GM23338 (cell line): ENCODE measurements at regions not wholly inside any gene's neighbourhood (a gene's known extent, or its start where the extent isn't known, plus 50 kb on each side); places are given as distances from the start of the nearest gene placed in this dataset.

Source experiments
- ATAC-seq: fragments of 200-7000 bp; cut with Tn5 transposase; 3 replicates; pipeline ENCODE4 v1.9.1; 2020
- DNase-seq: peaks from one replicate; pipeline ENCODE4 v3.0.0-alpha.2; 2015; ENCODE audit warnings: low spot score
- H2AFZ ChIP-seq: fragments of 200-600 bp; sonication (generic); 2 replicates; pipeline ENCODE4 v1.8.0; 2016; ENCODE audit warnings: antibody characterized with exemption, mild to moderate bottlenecking, moderate library complexity
- H3F3A ChIP-seq: fragments of 200-600 bp; sonication (generic); replicated peaks from 2 replicates; pipeline ENCODE4 v1.8.0; 2017; ENCODE audit warnings: antibody characterized with exemption, mixed run types, low read depth
- H3K27ac ChIP-seq: fragments of 200-600 bp; sonication (generic); 2 replicates; pipeline ENCODE4 v1.6.1; 2016; ENCODE audit warnings: low read depth
- H3K27me3 ChIP-seq: fragments of 200-600 bp; sonication (generic); 2 replicates; pipeline ENCODE4 v1.8.0; 2016; ENCODE audit warnings: mild to moderate bottlenecking, mixed run types, moderate library complexity; ENCODE audit not compliant: insufficient read depth
- H3K36me3 ChIP-seq: fragments of 200-600 bp; sonication (generic); 2 replicates; pipeline ENCODE4 v1.8.0; 2016; ENCODE audit warnings: mild to moderate bottlenecking; ENCODE audit not compliant: insufficient read depth
- H3K4me1 ChIP-seq: fragments of 200-600 bp; sonication (generic); 2 replicates; pipeline ENCODE4 v1.8.0; 2016; ENCODE audit warnings: mild to moderate bottlenecking, moderate library complexity; ENCODE audit not compliant: insufficient read depth
- H3K4me2 ChIP-seq: fragments of 200-600 bp; sonication (generic); 2 replicates; pipeline ENCODE4 v1.7.1; 2017; ENCODE audit warnings: mixed run types
- H3K4me3 ChIP-seq: fragments of 200-600 bp; sonication (generic); 2 replicates; pipeline ENCODE4 v1.6.1; 2016; ENCODE audit warnings: mixed run types
- H3K79me2 ChIP-seq: fragments of 200-600 bp; sonication (generic); replicated peaks from 2 replicates; pipeline ENCODE4 v1.8.0; 2017; ENCODE audit warnings: mild to moderate bottlenecking; ENCODE audit not compliant: insufficient read depth
- H3K9me2 ChIP-seq: fragments of 200-600 bp; sonication (generic); 2 replicates; pipeline ENCODE4 v1.8.0; 2017; ENCODE audit not compliant: insufficient read depth
- H4K20me1 ChIP-seq: fragments of 200-600 bp; sonication (generic); replicated peaks from 2 replicates; pipeline ENCODE4 v1.8.0; 2017; ENCODE audit warnings: mild to moderate bottlenecking; ENCODE audit not compliant: insufficient read depth
- H3K27ac Mint-ChIP-seq: 2 replicates; pipeline ENCODE4 v1.8.0; 2020; ENCODE audit warnings: inconsistent platforms, mild to moderate bottlenecking, moderate library complexity, mixed read lengths
- H3K27me3 Mint-ChIP-seq: 3 replicates; pipeline ENCODE4 v1.8.0; 2022; ENCODE audit warnings: low read depth, mild to moderate bottlenecking, moderate library complexity, mixed read lengths, inconsistent platforms; ENCODE audit not compliant: insufficient read depth, poor library complexity
- H3K36me3 Mint-ChIP-seq: 3 replicates; pipeline ENCODE4 v1.8.0; 2021; ENCODE audit warnings: low read depth, mild to moderate bottlenecking, inconsistent platforms, moderate library complexity, mixed read lengths
- H3K4me1 Mint-ChIP-seq: 3 replicates; pipeline ENCODE4 v1.8.0; 2020; ENCODE audit warnings: mild to moderate bottlenecking, inconsistent platforms, mixed read lengths
- H3K4me3 Mint-ChIP-seq: 3 replicates; pipeline ENCODE4 v1.8.0; 2021; ENCODE audit warnings: moderate library complexity, mild to moderate bottlenecking, inconsistent platforms, mixed read lengths
- H3K9me3 Mint-ChIP-seq: 3 replicates; pipeline ENCODE4 v1.8.0; 2020; ENCODE audit warnings: moderate library complexity, mild to moderate bottlenecking, inconsistent platforms, mixed read lengths
- CREB1 ChIP-seq: fragments of 250-450 bp; sonication (Bioruptor Pico); IDR thresholded peaks from 2 replicates; pipeline ENCODE4 v1.5.0; 2020; ENCODE audit warnings: low read depth, mild to moderate bottlenecking, moderate library complexity
- CTCF ChIP-seq, 2 experiments: fragments of 200-600 bp in 1 of 2; sonication (generic) in 1 of 2; conservative IDR thresholded peaks; 2 replicates each; pipeline versions ENCODE4 v1.5.1 to v1.6.1; 2016 to 2017; ENCODE audit warnings: antibody characterized with exemption in 2 of 2, low read depth in 2 of 2, mild to moderate bottlenecking in 2 of 2, moderate library complexity in 1 of 2
- ETS1 ChIP-seq: IDR thresholded peaks from 2 replicates; pipeline ENCODE4 v1.6.1; 2016; ENCODE audit warnings: antibody characterized with exemption
- EZH2phosphoT487 ChIP-seq: fragments of 200-600 bp; sonication (generic); IDR thresholded peaks from one replicate; pipeline ENCODE4 v1.8.1; 2018; ENCODE audit warnings: antibody characterized with exemption; ENCODE audit not compliant: unreplicated experiment
- NANOG ChIP-seq: IDR thresholded peaks from 2 replicates; pipeline ENCODE4 v1.6.1; 2016; ENCODE audit warnings: antibody characterized with exemption, borderline replicate concordance
- POLR2AphosphoS5 ChIP-seq: IDR thresholded peaks from 2 replicates; pipeline ENCODE4 v1.6.1; 2016; ENCODE audit warnings: antibody characterized with exemption, low read depth
- REST ChIP-seq: IDR thresholded peaks from one replicate; pipeline ENCODE4 v1.6.1; 2018; ENCODE audit warnings: antibody characterized with exemption; ENCODE audit not compliant: unreplicated experiment

- TF ChIP-seq REST = no peak
- no peak for TF ChIP-seq ETS1
- TF ChIP-seq POLR2AphosphoS5 = no peak
- no peak for TF ChIP-seq CTCF (conservative IDR thresholded peaks at IDR 0.05; ENCODE audit: low read depth in 2 of 2)
- no peak for TF ChIP-seq NANOG
Observed at GRCh38 chr10:86600296-86600695, 54.1 kb upstream of the OPN4 start (continued).

GRCh38 chr10:86601956-86602602 is 52.3 kb upstream of the OPN4 start:
- Histone ChIP-seq H3K4me2 (no peak overlapping the region), H3K4me3 (no peak overlapping the region), H3K27me3 (no peaks in the 10 kb centered on the region), H3K27ac (no peak overlapping the region), H3K79me2 (no peaks in the 10 kb centered on the region), H3F3A (no peaks in the 10 kb centered on the region), H3K9me2 (no peaks in the 10 kb centered on the region), H3K4me1 (peaks cover 7% of the 10 kb centered on the region; the same call in 1 of the 2 replicates), H4K20me1 (no peaks in the 10 kb centered on the region), H3K36me3 (no peaks in the 10 kb centered on the region), H2AFZ (no peak overlapping the region)
- Mint-ChIP-seq H3K36me3 (no peaks in the 10 kb centered on the region), H3K27me3 (peaks cover 8% of the 10 kb centered on the region), H3K9me3 (peaks cover 2% of the 10 kb centered on the region), H3K27ac (no peak overlapping the region), H3K4me3 (no peak overlapping the region), H3K4me1 (peaks cover 15% of the 10 kb centered on the region)
- ATAC-seq (no peak), DNase-seq (no peak)
- TF ChIP-seq REST (no peak), CREB1 (CRISPR knock-in tag) (no peak), POLR2AphosphoS5 (no peak), ETS1 (no peak), EZH2phosphoT487 (no peak), NANOG (no peak)
